Activated CD4-positive, alpha-beta T cell treated with anti-CD3 and anti-CD28 coated beads, Interleukin-2, amount 10 ng/mL, durations not matched to agents 24 days and 14 days (primary cell): ENCODE measurements at regions not wholly inside any gene's neighbourhood (a gene's known extent, or its start where the extent isn't known, plus 50 kb on each side); places are given as distances from the start of the nearest gene placed in this dataset.
"Not testable (repeated sequence)": the region's sequence is repeated elsewhere in the genome, so short reads cannot be mapped to it uniquely, and the experiment has no call there.

ENCODE experiments used
- DNase-seq: peaks from one replicate; pipeline ENCODE4 v3.0.0; 2022
- H3K27ac Mint-ChIP-seq: one replicate; pipeline ENCODE4 v1.8.0; 2022; ENCODE audit warnings: mild to moderate bottlenecking, mixed read lengths
- H3K27me3 Mint-ChIP-seq: one replicate; pipeline ENCODE4 v1.8.0; 2022; ENCODE audit warnings: mixed read lengths
- H3K36me3 Mint-ChIP-seq: one replicate; pipeline ENCODE4 v1.8.0; 2022; ENCODE audit warnings: low read depth, mild to moderate bottlenecking, mixed read lengths
- H3K4me1 Mint-ChIP-seq: one replicate; pipeline ENCODE4 v1.8.0; 2021; ENCODE audit warnings: mixed read lengths
- H3K4me3 Mint-ChIP-seq: one replicate; pipeline ENCODE4 v1.8.0; 2022; ENCODE audit warnings: mild to moderate bottlenecking, moderate library complexity, mixed read lengths
- H3K9me3 Mint-ChIP-seq: one replicate; pipeline ENCODE4 v1.8.0; 2021; ENCODE audit warnings: mixed read lengths
- intact Hi-C: fragments of 100-400 bp; cut with micrococcal nuclease; formaldehyde crosslinking; loops from one replicate; pipeline ENCODE4 v1.15.1; 2023

DNA sequence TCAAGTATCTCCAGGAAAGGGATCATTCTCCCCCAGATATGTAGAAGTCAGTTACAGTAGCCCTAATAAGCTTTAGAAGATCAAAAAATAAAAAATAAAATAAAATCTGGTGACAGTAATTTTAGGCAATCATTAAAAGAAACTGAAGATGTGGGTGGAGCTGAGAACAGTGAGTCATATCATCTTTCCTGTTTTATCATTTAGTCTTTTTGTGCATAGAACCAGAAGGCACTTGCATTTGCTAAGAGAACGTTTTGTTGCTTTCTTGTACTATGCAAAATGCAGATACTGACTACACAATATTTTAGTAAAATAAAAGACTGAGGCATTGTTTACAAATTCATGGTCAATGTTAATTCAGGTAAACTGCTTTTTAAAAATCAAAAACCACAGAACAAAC is 497.4 kb upstream of the EPHA7 start:
- H3K27ac Mint-ChIP-seq = no peak overlapping the region
- H3K9me3 Mint-ChIP-seq = no peaks in the 10 kb centered on the region
- H3K36me3 Mint-ChIP-seq = no peaks in the 10 kb centered on the region
- intact Hi-C loops = no loop called here
- no peaks in the 10 kb centered on the region for H3K4me1 Mint-ChIP-seq
- no peaks in the 10 kb centered on the region for H3K27me3 Mint-ChIP-seq
- H3K4me3 Mint-ChIP-seq = no peak overlapping the region
- no peak for DNase-seq

DNA sequence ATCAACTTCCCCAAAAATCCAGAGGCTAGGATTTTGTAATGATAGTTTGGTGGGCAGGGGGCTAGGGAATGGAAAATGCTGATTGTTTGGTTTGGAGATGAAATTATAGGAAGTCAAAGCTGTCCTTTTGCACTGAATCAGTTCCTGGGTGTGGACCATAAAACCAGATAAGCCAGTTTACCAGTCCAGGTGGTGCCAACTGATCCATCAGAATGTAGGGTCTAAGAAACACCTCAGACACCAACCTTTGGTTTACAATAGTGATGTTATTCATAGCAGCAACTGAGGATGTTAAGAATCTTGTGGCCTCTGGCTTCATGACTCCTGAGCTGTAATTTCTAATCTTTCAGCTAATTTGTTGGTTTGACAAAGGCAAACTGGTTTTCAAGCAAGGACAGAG is 496.6 kb upstream of the EPHA7 start:
- no peaks in the 10 kb centered on the region for H3K27me3 Mint-ChIP-seq
- no peaks in the 10 kb centered on the region for H3K36me3 Mint-ChIP-seq
- H3K4me1 Mint-ChIP-seq = no peaks in the 10 kb centered on the region
- intact Hi-C loops = no loop called here
- no peak overlapping the region for H3K4me3 Mint-ChIP-seq
- DNase-seq = no peak
- H3K27ac Mint-ChIP-seq = no peak overlapping the region
- H3K9me3 Mint-ChIP-seq = no peaks in the 10 kb centered on the region

DNA sequence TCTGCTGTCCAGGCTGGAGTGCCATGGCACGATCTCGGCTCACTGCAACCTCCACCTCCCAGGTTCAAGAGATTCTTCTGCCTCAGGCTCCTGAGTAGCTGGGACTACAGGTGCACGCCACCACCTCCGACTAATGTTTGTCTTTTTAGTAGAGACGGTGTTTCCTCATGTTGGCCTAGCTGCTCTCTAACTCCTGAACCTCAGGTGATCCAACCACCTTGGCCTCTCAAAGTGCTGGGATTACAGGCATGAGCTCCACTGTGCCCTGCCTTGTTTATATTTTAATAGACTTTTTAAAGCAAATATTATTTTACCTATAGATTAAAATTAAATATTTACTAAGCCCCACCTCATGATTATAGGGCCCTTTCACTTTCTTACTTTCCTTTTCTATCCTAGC is 483.2 kb upstream of the EPHA7 start:
- Mint-ChIP-seq H3K27me3 (no peaks in the 10 kb centered on the region), H3K4me3 (no peak overlapping the region), H3K9me3 (peaks cover 2% of the 10 kb centered on the region), H3K4me1 (no peaks in the 10 kb centered on the region), H3K27ac (no peak overlapping the region), H3K36me3 (no peaks in the 10 kb centered on the region)
- intact Hi-C loops = no loop called here
- no peak for DNase-seq

DNA sequence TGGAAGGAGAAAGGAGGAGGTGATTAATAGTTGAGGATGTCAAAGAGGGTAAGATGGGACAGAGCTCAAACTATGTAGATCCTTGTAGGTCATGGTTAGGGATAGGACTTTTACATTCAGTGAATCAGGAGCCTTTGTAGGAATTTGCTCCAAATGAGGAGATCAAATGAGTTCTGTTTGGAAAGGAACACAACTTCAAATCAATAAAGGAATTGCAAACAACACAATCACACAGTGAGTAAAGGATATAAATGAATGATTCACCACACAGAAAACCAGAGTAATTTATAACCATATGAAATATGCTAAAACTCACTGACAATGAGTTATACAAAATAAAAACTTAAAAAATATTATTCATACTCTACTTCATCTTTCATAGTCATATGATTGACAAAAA is 480.8 kb upstream of the EPHA7 start:
- no peaks in the 10 kb centered on the region for H3K27me3 Mint-ChIP-seq
- no peak for DNase-seq

DNA sequence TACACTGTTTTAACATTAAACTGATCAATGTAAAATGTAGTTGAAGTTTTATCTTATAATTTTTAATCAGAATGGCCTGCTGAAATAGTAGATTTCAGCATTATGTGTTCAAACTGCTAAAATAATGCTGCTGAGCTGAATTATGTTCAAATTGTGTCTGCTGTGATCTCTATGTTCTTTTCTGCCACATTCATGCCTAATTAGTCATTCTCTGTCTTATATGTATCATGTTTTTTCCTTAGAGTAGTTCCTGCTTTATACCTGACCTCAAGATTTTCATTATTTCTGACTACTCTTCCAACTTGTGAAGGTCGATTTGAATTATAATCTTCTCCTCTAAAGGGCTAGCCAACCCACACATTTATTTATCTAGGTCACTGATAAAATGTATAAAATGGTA is 476.7 kb upstream of the EPHA7 start:
- H3K36me3 Mint-ChIP-seq = no peaks in the 10 kb centered on the region
- no peaks in the 10 kb centered on the region for H3K27me3 Mint-ChIP-seq
- no peak for DNase-seq
- intact Hi-C loops = no loop called here
- H3K4me1 Mint-ChIP-seq = no peaks in the 10 kb centered on the region
- H3K27ac Mint-ChIP-seq = no peak overlapping the region
- no peaks in the 10 kb centered on the region for H3K9me3 Mint-ChIP-seq
- H3K4me3 Mint-ChIP-seq = no peak overlapping the region

More for the DNA sequence above, 480.8 kb upstream of the EPHA7 start:
- intact Hi-C loops = no loop called here
- Mint-ChIP-seq H3K4me1 (no peaks in the 10 kb centered on the region), H3K36me3 (no peaks in the 10 kb centered on the region), H3K9me3 (peaks cover 2% of the 10 kb centered on the region), H3K4me3 (no peak overlapping the region), H3K27ac (no peak overlapping the region)

DNA sequence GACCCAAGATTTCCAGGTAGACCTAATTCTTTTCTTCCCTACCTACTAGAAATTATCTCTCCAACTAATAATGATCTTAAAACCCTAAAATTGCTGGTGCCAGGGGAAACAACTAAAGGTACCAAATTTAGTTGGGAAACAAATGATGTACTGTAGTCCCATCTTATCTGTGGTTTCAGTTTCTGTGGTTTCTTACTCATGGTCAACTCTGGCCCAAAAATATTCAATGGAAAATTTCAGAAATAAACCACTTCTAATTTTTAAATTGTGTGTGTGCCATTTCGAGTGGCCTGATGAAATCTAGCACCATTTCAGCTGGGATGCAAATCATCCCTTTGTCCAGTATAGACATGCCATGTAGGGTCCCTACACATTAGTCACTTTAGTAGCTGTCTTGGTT is 475.2 kb upstream of the EPHA7 start:
- Mint-ChIP-seq H3K9me3 (no peaks in the 10 kb centered on the region), H3K27me3 (no peaks in the 10 kb centered on the region), H3K36me3 (no peaks in the 10 kb centered on the region), H3K4me3 (no peak overlapping the region), H3K27ac (no peak overlapping the region), H3K4me1 (no peaks in the 10 kb centered on the region)
- no peak for DNase-seq
- intact Hi-C loops = no loop called here

DNA sequence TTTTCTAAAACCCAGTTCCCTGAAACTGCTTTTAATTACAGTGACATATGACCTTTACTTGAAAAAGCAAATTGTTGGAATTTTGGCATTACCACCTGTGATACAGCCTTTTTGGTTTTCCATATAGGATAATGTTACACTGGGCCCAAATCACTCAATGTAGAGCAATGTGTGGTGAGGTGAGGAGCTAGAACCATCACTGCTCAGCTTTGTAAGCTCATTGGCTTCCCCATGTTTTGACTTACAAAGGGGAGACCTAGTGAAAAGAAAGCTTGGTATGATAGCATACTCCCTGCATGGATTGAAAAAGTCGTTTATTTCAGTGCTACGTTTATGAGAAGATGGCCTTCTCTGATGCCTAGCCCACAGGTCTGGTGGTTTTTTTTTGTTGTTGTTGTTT is 470.4 kb upstream of the EPHA7 start:
- Mint-ChIP-seq H3K4me3 (no peak overlapping the region), H3K27ac (no peak overlapping the region), H3K4me1 (no peaks in the 10 kb centered on the region), H3K36me3 (no peaks in the 10 kb centered on the region), H3K9me3 (no peaks in the 10 kb centered on the region), H3K27me3 (no peaks in the 10 kb centered on the region)
- intact Hi-C loops = no loop called here
- DNase-seq = no peak

DNA sequence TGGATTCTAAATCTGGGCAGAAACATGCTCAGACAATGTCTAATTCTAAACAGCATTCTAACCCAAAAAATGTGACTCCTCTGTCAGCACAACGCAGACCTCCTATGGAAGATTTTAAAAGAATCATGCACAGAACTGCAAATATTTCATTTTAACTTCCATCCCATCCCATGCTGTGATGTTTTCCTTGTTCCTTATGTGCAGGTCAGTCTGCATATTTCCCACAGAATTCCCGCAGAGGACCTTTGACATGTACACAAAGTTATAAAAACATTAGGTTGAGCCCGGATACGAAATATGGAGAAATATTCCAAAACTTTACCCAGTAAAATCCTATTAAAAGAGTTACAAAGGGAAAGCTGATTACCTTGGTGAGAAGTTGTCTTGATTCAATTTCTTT is 467.1 kb upstream of the EPHA7 start:
- H3K4me1 Mint-ChIP-seq = no peaks in the 10 kb centered on the region
- no peak overlapping the region for H3K4me3 Mint-ChIP-seq
- no peak for DNase-seq
- intact Hi-C loops = no loop called here
- H3K27ac Mint-ChIP-seq = no peak overlapping the region
- no peaks in the 10 kb centered on the region for H3K27me3 Mint-ChIP-seq
- H3K9me3 Mint-ChIP-seq = no peaks in the 10 kb centered on the region
- no peaks in the 10 kb centered on the region for H3K36me3 Mint-ChIP-seq

DNA sequence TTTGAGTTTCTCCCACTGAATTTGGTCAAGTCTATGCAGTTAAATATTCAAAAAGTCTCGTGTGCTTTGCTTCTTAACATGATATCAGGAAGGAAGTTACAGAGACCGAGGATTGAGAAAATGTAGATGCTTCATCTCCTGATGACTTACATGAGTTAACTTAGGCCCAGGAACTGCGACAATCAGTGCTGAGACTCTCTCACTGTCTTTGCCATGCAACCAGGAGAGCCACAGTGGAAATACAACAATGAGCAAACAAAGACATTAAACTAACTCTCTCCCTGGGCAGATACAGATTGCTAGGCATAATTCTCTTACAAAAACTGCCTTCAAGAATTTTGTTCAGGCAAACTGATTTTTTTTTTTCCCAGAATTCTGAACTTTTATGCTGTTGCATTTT is 440.6 kb upstream of the EPHA7 start:
- no peak for DNase-seq
- H3K27me3 Mint-ChIP-seq = no peaks in the 10 kb centered on the region
- intact Hi-C loops = no loop called here
- no peak overlapping the region for H3K4me3 Mint-ChIP-seq
- H3K9me3 Mint-ChIP-seq = no peaks in the 10 kb centered on the region
- no peaks in the 10 kb centered on the region for H3K36me3 Mint-ChIP-seq
- H3K4me1 Mint-ChIP-seq = no peaks in the 10 kb centered on the region
- no peak overlapping the region for H3K27ac Mint-ChIP-seq

DNA sequence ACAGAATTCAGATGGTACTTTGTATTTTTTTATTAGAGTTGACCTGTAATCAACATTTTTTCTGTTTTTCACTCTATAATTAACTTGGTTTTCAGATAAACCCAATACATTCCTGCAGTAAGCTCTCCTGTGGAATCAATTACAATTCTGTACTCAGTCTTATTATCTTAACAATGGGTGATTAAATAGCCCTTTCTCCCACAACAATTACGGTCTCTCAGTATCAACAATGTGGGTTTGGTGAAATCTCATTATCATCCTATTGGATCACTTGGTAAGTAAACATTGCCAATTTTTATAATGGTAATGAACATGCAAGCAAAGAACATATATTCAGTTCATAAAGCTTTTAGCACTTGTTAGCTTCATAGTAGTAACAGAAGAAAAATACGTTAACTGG is 438.9 kb upstream of the EPHA7 start:
- Mint-ChIP-seq H3K4me1 (no peaks in the 10 kb centered on the region), H3K4me3 (no peak overlapping the region), H3K27me3 (no peaks in the 10 kb centered on the region), H3K27ac (no peak overlapping the region), H3K36me3 (no peaks in the 10 kb centered on the region), H3K9me3 (no peaks in the 10 kb centered on the region)
- no peak for DNase-seq
- intact Hi-C loops = no loop called here

DNA sequence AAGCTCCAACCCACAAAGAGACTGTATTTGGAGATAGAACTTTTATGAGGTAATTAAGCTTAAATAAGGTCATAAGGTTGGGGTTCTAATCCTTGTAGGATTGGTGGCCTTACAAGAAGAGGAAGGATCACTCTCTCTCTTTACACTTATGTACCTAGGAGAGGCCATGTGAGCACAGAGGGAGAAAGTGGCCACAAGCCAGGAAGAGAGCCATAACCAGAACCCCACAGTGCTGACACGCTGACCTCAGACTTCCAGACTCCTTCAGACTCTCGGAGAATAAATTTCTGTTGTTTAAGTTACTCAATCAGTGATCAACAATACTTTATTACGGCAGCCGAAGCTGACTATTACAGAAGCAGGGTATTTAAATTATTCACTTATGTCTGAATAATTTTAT is 430.5 kb upstream of the EPHA7 start:
- H3K9me3 Mint-ChIP-seq = no peaks in the 10 kb centered on the region
- intact Hi-C loops = no loop called here
- no peak overlapping the region for H3K27ac Mint-ChIP-seq
- no peaks in the 10 kb centered on the region for H3K27me3 Mint-ChIP-seq
- no peaks in the 10 kb centered on the region for H3K4me1 Mint-ChIP-seq
- H3K4me3 Mint-ChIP-seq = no peak overlapping the region
- DNase-seq = no peak
- H3K36me3 Mint-ChIP-seq = no peaks in the 10 kb centered on the region

DNA sequence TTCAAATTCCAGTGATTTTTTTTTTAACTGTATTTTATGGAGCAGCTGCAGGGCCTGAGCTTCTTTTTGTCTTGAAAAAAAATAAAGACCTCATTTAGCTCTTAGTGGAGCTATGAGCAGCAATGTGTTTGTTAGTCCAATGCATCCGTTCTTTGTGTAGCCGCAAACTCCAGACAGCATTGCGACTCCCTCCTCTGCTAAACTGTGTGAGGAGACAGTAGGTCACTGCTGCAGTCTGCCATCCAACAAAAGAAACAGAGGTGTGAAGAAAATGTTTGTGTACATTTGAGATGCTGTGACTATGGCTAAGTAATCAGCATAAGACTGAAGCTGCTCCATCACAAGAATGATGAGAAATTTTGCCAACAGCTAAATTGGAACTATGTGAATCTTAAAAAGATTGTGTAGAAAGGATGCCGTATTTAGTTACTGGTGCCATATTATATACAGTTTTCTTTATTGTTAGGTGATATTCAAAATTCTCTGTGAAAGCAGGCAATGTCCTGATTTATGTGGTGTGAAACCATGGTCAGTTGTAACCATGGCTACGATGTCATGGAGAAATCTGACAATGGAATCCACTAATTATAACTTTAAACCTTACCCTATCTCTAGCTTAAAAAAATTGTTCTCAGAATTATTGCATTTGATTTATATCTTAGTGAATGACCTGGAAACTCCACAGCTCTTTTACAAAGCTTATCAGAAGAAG is 428.8 kb upstream of the EPHA7 start:
- Mint-ChIP-seq H3K27me3 (no peaks in the 10 kb centered on the region), H3K4me3 (no peak overlapping the region), H3K27ac (no peak overlapping the region), H3K36me3 (no peaks in the 10 kb centered on the region), H3K4me1 (no peaks in the 10 kb centered on the region), H3K9me3 (no peaks in the 10 kb centered on the region)
- intact Hi-C loops = no loop called here
- DNase-seq = no peak

DNA sequence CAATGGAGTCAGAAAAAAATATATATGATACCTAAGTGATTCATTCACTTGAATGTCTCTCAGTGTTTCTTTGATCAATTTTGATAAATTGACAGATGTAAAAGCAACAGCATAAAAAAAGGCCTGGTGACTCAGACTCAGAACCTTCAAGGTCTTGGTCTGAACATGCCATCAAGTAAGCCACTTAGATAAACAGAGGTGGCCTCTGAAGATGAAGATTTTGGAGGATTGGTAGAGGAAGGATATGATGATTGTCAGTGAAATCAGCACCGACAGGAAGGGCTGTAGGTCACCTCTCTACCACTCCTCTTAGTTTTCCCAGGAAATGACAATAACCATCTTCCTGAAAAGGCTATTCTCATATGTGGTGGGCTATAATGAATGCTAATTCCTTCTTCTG is 422.8 kb upstream of the EPHA7 start:
- Mint-ChIP-seq H3K4me3 (no peak overlapping the region), H3K4me1 (no peaks in the 10 kb centered on the region), H3K9me3 (no peaks in the 10 kb centered on the region), H3K27me3 (no peaks in the 10 kb centered on the region), H3K36me3 (no peaks in the 10 kb centered on the region), H3K27ac (no peak overlapping the region)
- no peak for DNase-seq
- intact Hi-C loops = no loop called here

DNA sequence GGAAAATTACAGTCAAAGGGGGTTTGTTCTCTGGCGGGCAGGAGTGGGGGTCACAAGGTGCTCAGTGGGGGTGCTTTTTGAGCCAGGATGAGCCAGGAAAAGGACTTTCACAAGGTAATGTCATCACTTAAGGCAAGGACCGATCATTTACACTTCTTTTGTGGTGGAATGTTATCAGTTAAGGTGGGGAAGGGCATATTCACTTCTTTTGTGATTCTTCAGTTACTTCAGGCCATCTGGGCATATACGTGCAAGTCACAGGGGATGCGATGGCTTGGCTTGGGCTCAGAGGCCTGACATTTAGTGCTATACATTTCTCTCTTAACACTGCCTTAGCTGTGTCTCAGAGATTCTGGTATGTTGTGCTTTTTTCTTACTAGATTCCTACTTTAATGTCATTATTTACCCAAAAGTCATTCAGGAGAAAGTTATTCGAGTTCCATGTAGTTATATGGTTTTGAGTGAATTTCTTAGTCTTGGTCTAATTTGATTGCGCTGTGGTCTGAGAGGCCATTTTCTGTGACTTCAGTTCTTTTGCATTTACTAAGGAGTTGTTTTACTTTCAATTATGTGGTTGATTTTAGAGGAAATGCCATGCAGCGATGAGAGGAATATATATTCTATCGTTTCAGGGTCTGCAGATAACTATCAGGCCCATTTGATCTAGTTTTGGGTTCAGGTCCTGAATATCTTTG is 416.2 kb upstream of the EPHA7 start:
- H3K9me3 Mint-ChIP-seq, H3K27me3 Mint-ChIP-seq, H3K27ac Mint-ChIP-seq, H3K4me1 Mint-ChIP-seq, H3K36me3 Mint-ChIP-seq, H3K4me3 Mint-ChIP-seq, intact Hi-C loops, DNase-seq: not testable (repeated sequence)

DNA sequence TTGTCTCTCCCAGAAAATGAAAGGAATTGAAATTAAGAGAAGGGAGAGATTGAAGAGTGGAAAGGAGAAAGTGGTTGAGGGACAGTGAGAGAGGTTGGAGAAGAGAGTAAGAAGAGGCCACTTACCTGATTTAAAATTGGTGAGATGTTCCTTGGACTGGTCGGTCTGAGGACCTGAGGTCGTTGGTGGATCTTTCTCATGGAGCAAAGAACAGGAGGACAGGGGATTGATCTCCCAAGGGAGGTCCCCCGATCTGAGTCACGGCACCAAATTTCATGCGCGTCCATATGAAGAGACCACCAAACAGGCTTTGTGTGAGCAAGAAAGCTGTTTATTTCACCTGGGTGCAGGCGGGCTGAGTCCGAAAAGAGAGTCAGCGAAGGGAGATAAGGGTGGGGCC is 415.7 kb upstream of the EPHA7 start:
- intact Hi-C loops, H3K27me3 Mint-ChIP-seq, H3K9me3 Mint-ChIP-seq, H3K4me3 Mint-ChIP-seq, H3K27ac Mint-ChIP-seq, H3K36me3 Mint-ChIP-seq, H3K4me1 Mint-ChIP-seq, DNase-seq: not testable (repeated sequence)
